Neural cell (in vitro differentiated cells): ENCODE measurements at regions not wholly inside any gene's neighbourhood (a gene's known extent, or its start where the extent isn't known, plus 50 kb on each side); places are given as distances from the start of the nearest gene placed in this dataset.

ENCODE experiments used
- EP300 ChIP-seq: fragments of 450-650 bp; conservative IDR thresholded peaks from 2 replicates; pipeline ENCODE4 v1.6.1; 2014; ENCODE audit warnings: antibody characterized with exemption, mild to moderate bottlenecking, moderate library complexity; ENCODE audit not compliant: poor library complexity, severe bottlenecking
- EZH2 ChIP-seq: fragments of 200-600, 300-800 bp; shearing (Covaris generic), sonication (generic); IDR thresholded peaks from 2 replicates; pipeline ENCODE4 v1.6.1; 2014; ENCODE audit warnings: antibody characterized with exemption, low read length, borderline replicate concordance, mild to moderate bottlenecking; ENCODE audit not compliant: insufficient read depth, poor library complexity, severe bottlenecking
- POLR2AphosphoS5 ChIP-seq: IDR thresholded peaks from 2 replicates; pipeline ENCODE4 v1.6.1; 2012
- TAF1 ChIP-seq: IDR thresholded peaks from 2 replicates; pipeline ENCODE4 v1.6.1; 2012; ENCODE audit warnings: low read depth
- TF ChIP-seq, protein P1 (sequence below): fragments of 450-650 bp; IDR thresholded peaks from 2 replicates; pipeline ENCODE4 v1.5.1; 2014; ENCODE audit warnings: antibody characterized with exemption, mild to moderate bottlenecking, moderate library complexity; ENCODE audit not compliant: poor library complexity, severe bottlenecking

DNA sequence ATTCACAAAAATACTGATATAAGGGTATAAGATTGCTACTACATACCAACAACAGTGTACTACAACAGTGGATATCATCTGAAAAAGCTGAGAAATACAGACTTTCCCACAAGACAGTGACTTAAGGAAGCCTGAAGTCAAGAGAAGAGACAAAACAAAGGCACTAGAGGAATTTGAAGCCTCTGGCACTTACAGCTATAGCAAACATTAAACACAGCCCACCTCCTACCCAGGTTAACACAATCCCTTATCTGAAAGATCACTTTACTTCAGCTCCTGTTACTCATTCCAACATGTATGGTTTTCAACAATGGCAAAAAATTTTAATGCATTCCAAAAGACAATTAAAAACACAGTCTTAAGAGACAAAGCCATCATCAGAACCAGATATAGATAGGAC is 388.5 kb downstream of the JRKL start:
- TF ChIP-seq EZH2, result no peak
- TF ChIP-seq TAF1, result no peak
- TF ChIP-seq, protein P1, sequence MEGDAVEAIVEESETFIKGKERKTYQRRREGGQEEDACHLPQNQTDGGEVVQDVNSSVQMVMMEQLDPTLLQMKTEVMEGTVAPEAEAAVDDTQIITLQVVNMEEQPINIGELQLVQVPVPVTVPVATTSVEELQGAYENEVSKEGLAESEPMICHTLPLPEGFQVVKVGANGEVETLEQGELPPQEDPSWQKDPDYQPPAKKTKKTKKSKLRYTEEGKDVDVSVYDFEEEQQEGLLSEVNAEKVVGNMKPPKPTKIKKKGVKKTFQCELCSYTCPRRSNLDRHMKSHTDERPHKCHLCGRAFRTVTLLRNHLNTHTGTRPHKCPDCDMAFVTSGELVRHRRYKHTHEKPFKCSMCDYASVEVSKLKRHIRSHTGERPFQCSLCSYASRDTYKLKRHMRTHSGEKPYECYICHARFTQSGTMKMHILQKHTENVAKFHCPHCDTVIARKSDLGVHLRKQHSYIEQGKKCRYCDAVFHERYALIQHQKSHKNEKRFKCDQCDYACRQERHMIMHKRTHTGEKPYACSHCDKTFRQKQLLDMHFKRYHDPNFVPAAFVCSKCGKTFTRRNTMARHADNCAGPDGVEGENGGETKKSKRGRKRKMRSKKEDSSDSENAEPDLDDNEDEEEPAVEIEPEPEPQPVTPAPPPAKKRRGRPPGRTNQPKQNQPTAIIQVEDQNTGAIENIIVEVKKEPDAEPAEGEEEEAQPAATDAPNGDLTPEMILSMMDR, result no peak
- no peak for TF ChIP-seq POLR2AphosphoS5
- TF ChIP-seq EP300, result no peak
